HG03520 (cell line): ENCODE measurements at regions not wholly inside any gene's neighbourhood (a gene's known extent, or its start where the extent isn't known, plus 50 kb on each side); places are given as distances from the start of the nearest gene placed in this dataset.

Source experiments
- ATAC-seq: cut with Tn5 transposase; IDR thresholded peaks from one replicate; pipeline ENCODE4 v1.9.1; 2021; ENCODE audit warnings: mild to moderate bottlenecking, moderate library complexity; ENCODE audit not compliant: unreplicated experiment

DNA sequence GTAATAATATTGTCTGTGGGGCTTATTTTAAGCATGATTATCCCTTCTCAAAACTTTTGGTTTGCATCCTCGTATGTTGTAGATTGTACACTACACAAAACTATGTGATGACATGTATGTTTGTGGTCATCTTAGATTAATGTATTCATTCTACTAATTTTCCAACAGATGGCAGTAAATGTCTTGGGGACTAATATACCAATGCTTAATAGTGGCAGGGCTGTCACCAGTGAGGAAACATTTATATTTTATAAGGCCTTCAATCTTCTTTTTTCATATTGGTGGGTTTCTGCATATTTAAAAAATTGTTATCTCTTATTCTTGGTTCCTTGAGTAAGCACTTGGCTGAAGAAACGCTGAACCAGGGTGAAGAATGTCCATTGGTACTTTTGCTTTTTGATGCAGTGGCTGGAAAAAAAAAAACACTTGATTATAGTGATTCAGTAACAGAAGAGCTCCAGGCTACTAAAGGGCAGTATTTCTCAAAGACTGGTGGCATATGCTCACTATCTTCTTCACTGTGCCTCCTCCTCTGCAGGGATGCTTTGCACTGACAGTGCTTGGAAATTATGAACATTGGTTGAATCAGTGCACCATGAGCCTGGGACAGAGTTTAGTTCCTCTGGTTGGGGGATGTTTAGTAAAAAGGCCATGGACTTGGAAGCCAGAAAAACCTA is 530.3 kb downstream of the RASEF start:
- no peak for ATAC-seq

DNA sequence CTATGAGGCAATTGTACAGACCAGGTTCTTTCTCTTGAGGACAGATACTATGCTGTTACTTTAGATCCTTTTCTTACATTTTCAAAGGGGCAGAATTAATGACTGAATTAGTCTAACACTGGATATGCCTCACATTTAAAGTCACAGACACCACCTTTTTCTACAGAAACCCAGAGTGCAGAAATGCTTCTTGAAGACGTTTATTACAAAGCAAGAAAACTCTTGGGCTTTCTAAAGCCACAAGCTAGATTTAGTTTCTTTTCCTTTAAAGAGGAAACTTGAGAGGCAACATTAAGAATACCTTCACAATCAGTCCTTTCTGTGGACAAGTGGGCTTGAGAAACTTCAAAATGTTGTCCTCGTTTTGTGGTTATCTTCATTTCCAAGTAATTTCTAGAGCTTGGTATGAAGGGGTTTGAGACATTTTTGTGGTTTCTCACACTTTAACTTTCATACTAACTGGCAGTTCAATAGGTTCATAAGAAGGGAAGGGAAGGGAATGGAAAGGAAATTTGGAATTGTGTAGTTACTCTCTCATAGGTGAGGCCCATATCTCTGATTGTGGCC is 527.4 kb downstream of the RASEF start:
- no peak for ATAC-seq

DNA sequence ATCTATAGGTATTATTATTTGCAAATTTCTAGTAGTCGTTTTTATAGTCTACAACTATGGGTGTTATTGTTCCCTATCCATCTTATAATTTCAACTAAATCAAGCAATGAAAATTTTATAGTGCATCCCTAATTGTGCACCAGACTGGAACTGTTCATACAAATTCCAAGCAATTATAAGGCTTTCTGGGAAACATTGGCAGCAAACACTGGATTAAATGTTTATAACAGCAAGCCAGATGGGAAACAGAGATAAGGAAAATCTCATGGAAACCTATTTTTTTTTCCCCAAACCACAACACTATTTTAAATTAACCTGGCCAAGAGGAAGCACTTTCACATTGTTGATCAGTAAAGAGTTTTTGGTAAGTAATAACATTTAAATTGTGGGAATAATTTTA is 524.3 kb downstream of the RASEF start:
- no peak for ATAC-seq

DNA sequence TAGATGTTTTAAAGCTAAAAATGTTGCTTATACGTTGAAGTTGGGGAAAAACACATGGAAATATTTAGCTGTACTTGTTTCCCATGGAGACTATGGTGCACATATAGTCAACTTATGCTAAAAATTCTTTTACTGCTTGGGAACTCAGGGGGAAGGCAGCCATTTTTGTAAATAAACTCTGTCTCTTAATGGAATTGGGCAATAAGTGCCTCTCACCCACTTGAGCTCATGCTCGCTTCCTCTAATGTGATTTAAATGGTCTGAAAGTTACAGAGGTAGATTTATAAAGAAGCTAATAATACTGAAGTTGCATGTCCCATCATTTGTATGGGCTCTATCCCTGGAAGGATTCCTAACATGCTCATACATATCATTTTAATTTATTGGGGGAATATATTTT is 523.8 kb downstream of the RASEF start:
- ATAC-seq: no peak

GRCh38 chr9:82539856-82540579 is 522.9 kb downstream of the RASEF start:
- ATAC-seq: no peak

GRCh38 chr9:82543726-82544125 is 519.2 kb downstream of the RASEF start:
- no peak for ATAC-seq

DNA sequence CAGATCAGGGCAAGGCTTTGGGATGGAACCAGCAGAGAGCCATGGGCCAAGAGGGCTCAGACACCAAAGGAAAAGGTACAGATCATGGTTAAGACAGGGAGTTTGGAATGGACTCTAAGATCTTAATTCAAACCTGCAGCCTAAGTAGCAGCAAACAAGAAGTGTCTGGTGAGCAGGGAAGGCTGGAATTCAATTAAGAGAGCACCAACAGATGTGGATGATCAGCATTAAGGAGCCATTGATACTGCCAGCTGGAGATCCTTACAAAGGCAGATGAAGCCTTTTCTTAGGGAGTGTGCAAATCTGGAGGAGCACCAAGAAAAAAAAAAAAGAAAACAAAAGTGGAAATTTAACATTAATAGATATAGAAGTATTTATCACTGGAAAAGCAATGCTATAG is 516.8 kb downstream of the RASEF start:
- ATAC-seq: no peak

DNA sequence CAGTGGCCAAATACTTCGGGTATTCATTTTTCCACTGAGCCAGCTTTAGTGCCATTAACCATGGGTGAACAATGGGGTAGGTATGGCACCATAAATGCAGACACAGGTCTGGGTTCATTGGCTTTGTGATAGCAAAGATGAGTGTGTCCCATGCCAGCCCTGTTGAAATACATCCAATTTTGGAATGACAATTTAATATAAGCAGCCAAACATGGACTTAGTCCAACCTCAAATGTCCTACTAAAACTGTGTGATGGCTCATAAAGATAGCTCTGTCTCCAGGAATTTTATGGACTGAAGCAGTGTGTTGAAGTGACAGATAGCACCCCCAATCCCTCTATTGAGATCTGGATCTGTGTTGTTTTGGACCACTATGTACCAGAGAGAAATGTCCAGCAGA is 514.9 kb downstream of the RASEF start:
- no peak for ATAC-seq

GRCh38 chr9:82549174-82549821 is 513.6 kb downstream of the RASEF start:
- no peak for ATAC-seq

- no peak for ATAC-seq
Measured at GRCh38 chr9:82552784-82553183, 510.2 kb downstream of the RASEF start.

GRCh38 chr9:82553654-82554366 is 509.1 kb downstream of the RASEF start:
- ATAC-seq: no peak

GRCh38 chr9:82554381-82554780 is 508.6 kb downstream of the RASEF start:
- no peak for ATAC-seq

GRCh38 chr9:82555031-82555430 is 507.9 kb downstream of the RASEF start:
- no peak for ATAC-seq

- ATAC-seq: no peak
Measured at GRCh38 chr9:82555431-82556051, 507.4 kb downstream of the RASEF start.

DNA sequence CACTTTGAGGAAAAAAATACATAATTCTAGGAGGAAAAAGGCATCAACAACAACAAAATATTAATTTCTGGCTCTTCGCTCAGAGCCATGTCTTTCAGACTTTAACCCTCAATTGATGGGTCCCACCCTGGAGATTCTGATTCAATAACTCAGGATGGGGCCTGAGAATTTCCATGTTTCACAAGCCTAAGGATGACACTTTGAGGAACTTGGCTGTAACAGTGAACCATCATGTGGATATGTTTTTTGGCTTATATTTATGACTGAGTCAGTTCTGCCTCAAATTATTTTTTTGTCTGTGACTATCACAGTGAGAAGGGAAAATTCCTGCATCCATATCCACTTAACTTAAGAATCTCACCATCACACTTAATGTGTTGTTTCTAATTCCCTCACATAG is 504.6 kb downstream of the RASEF start:
- ATAC-seq: no peak

DNA sequence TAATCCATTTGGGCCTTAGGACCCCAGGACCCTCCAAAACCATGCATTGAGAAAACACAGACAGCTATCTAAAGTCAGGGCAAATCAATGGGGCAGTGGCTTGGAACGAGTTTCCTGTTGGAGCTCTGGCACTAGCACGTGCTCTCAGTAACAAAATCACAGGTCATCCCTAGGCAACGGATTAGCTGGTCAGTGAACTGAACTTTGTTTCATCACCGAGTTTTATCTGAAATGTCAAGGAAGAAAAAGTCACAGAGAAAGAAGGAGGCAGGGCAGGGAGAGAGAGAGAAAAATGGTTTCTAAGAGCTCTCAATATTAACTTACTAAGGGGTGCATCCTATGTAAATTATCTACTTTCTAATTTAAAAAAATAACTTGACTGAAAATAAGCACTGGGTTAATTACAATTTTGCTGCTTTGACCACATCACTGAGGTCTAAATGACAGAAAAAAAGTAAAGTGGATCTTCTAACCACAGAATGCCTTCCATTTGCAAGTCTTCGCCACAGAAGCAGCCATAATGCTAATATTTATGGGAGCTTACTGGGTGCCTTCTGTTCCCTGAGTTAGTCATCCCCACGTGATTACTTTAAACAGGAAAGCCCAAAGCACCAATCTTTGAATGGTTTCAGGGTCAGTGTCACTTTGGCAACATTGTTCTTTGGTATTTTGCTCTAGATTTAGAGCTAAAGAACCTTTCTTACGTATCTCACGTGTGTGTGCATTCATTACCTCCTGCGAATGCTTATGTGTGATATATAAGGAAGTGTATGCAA is 503.9 kb downstream of the RASEF start:
- ATAC-seq: no peak

DNA sequence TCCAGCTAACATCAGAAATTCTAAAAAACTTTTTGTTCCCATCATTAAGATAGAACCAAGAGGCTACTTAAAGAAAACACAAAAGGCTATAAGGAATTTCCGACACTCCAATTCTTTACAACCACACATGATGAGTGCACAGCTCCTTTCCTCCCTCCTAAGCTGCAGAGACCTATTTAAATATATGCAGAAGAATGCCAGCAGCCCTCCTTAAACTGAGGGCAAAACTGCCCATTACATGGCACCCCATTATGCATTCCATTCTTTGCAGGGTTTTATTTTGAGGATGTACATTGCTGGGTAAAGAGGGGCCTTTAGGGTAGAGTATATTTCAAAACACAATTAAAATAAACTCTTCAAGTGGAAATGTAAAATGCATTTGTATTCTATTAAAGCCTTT is 502.9 kb downstream of the RASEF start:
- no peak for ATAC-seq

DNA sequence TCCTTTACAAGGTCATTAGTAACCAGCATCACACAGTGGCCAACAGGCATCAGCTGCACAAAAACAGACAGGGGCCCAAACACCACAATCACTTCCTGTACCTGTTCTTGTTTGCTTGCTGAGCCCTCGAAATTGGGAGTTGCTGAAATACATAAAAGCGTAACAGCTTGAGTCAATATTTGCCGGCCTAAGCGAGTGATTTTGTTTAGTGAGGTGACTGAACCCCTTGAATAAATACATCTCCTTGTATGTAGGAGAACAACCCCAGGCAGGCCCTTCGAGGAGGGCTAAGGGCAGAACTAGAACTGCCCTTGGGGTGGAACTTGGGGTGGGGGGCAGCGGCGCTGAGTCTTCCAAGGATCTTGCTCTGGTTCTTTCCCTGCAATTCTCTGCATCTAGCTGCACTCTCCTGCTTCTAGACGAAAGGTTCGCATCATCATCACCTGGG is 502.5 kb downstream of the RASEF start:
- ATAC-seq: no peak

GRCh38 chr9:82563094-82563493 is 499.8 kb downstream of the RASEF start:
- ATAC-seq: no peak

DNA sequence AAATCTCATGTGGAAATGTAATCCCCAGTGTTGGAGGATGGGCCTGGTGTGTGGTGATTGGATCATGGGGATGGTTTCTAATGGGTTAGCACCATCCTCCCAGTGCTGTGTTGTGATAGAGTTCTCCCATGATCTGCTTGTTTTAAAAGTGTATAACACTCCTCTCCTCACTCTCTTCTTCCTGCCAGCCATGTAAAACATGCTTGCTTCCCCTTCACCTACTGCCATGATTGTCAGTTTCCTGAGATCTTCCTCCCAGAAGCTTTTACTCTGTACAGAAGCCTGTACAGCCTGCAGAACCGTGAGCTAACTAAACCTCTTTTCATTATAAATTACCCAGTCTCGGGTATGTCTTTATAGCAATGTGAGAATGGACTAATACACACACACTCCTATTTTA is 499.1 kb downstream of the RASEF start:
- ATAC-seq: no peak
